Renal pelvis (tissue), 1 donor: ENCODE measurements at regions not wholly inside any gene's neighbourhood (a gene's known extent, or its start where the extent isn't known, plus 50 kb on each side); places are given as distances from the start of the nearest gene placed in this dataset.
"Not testable (repeated sequence)": the region's sequence is repeated elsewhere in the genome, so short reads cannot be mapped to it uniquely, and the experiment has no call there.

Experiments
- DNase-seq: peaks from one replicate; pipeline ENCODE4 v3.0.0-alpha.2; 2013

DNA sequence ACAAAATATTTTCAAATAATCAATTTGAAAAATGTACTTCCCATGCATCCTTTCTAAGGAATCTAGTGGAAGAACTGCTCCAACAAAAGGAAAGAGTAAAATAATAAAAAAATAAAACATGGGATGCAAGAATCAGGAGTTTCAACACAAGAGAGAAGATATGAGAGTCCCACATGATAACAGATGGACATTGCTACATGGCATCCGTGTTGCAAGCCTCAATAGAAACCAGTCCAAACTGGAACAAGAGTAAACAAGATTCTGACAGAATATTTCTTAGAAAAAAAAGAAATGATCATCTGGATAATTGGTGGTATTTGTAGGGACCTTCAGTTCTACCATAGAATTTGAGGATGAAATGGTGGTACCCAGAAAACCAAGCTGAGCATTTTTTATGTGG lies 186.8 kb downstream of the FRK start:
- no peak for DNase-seq

DNA sequence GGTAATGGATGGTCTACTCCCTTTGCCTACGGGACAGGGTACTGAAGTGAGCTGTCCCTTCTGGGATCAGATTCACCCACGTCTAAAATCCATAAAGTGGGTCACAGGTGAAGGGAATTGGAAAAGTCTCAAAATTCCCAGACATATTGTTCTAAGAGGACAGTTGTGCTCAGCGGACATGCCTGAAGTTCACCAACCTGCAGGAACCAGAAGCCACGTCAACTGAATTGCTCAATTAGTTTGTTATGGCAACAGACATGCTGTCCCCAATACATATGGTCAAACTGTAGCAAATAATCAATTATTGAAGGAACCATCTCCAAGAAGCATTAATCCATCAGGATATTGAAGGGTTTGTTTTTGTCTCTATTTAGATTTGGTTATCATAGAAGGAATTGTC lies 190.2 kb downstream of the FRK start:
- DNase-seq, result no peak

GRCh38 chr6:115865914-115866313 lies 194.8 kb downstream of the FRK start:
- no peak for DNase-seq

GRCh38 chr6:115863211-115863610 lies 197.5 kb downstream of the FRK start:
- DNase-seq, result no peak

DNA sequence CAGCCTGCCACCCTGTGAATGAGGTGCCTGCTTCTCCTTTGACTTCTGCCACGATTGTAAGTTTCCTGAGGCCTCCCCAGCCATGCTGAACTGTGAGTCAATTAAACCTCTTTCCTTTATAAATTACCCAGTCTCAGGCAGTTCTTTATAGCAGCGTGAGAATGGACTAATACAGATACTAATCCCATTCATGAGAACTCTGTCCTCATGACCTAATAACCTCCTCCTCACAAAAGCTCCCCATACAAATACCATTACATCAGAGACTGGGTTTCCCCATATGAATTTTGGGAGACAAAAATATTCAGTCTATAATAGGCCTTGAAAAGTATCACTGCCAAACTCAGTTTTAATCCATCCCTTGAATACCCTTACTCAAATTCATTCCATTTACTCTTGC lies 199.0 kb downstream of the FRK start:
- DNase-seq, result not testable (repeated sequence)

DNA sequence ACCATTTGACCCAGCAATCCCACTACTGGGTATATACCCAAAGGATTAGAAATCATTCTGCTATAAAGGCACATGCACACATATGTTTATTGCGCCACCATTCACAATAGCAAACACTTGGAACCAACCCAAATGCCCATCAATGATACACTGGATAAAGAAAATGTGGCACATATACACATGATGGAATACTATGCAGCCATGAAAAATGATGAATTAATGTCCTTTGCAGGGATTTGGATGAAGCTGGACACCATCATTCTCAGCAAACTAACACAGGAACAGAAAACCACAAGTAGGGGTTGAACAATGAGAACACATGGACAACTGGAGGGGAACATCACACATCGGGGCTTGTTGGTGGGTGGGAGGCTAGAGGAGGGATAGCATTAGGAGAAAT lies 201.1 kb downstream of the FRK start:
- not testable (repeated sequence) for DNase-seq

DNA sequence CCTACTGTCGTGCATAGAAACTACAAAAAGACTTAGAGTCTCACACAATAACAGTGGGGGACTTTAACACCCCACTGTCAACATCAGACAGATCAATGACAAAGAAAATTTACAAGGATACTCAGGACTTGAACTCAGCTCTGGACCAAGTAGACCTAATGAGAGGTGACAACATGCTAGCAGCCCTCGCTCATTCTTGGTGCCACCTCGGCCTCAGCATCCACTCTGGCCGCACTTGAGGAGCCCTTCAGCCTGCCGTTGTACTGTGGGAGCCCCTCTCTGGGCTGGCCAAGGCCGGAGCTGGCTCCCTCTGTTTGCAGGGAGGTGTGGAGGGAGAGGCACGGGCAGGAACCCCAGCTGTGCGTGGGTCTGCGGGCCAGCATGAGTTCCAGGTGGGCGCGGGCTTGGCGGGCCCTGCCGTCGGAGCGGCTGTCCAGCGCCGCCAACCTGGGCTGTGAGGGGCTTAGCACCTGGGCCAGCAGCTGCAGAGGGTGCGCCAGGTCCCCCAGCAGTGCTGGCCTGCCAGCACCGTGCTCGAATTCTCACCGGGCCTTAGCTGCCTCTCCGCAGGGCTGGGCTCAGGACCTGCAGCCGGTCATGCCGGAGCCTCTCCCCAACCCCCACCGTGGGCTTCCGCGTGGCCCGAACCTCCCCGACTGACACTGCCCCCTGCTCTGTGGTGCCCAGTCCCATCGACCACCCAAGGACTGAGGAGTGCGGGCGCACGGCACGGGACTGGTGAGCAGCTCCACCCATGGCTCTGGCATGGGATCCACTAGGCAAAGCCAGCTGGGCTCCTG lies 205.6 kb downstream of the FRK start:
- no peak for DNase-seq

DNA sequence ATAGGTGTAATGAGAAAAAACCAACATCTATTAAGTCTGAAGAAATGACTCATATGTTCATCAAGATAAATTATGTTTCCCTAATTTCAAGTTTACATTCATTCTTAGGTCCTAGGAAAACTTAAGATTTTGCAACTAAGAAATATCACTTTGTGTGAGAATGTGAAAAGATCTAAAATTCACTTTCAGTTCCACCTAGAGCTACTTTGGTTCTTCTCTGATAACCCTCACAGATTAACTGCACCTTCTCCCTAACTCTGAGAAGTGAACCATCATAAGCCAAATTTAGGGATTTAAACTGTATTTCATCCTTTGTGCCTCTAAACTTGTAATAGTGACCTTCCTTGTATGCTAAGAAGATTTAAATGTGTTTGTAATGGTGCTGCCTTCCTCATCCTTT lies 213.0 kb downstream of the FRK start:
- no peak for DNase-seq

- no peak for DNase-seq
Observed at GRCh38 chr6:115843945-115844344, 216.7 kb downstream of the FRK start.

DNA sequence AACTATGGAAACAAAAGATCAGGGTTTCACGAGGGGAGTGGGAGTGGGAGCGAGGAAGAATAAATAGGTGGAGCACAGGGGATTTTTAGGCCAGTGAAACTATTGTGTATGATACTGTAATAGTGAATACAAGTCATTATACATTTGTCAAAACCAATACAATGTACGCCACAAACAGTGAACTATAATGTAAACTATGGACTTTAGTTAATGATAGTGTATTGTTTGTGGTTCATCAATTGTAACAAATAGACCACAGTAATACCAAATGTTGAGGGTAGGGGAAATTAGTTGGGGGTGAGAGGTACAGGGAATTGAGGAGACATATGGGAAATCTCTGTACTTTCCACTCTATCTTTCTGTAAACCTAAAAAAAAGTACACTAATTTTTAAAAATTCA lies 218.4 kb downstream of the FRK start:
- DNase-seq, result no peak

DNA sequence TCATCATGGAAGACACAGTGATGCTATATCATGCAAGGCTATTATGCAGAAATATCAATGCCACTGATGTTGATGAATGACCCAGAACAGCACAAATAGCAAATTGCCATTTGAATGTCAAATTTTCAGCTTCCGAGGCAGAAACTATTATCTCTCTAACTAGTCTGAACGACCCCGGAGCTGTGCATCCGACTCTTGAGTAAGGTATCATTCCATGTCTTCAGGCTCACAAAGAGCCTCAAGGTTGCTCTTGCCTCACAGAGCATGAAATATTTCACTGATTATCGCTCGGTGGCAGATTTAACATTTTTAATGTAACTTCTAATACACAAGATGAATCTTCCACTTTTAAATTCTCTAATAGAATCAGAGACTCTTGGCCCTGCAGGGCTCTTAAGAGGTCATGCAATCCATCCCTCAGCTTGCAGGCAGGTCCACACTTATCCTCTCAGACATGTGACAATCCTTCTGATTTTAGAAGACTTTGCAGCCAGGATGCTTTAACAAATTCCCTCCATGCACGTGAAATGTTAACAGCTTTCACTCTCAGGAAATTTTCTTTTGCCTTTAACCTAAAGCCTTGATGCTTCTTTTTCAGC lies 221.0 kb downstream of the FRK start:
- no peak for DNase-seq

GRCh38 chr6:115838763-115839401 lies 221.8 kb downstream of the FRK start:
- DNase-seq, result no peak

DNA sequence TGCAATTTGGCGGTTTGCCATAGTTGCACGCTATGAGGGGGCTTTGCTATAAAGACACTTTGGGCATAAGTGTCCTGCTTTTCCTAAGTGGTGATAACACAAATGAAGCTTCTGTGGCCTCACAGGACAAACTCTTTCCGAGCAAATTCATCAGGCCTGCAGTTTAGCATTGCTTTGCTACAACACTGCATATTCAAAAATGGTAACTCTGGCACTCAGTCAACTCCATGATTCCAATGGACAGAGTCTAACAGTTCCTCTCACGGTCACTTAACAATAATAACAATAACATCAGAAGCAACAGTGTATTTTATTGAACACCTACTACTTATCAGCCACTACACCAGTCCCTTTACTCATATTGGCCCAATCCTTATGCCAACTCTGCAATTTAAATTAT lies 222.5 kb downstream of the FRK start:
- no peak for DNase-seq

DNA sequence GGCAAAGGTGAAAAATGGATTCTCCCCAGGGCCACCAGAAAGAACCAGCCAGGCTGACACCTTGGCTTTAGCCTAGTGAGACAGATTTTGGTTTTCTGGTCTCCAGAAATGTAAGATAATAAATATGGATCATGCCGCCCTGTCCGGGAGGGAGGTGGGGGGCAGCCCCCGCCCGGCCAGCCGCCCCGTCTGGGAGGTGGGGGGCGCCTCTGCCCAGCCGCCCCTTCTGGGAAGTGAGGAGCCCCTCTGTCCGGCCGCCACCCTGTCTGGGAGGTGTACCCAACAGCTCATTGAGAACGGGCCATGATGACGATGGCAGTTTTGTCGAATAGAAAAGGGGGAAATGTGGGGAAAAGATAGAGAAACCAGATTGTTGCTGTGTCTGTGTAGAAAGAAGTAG lies 224.3 kb downstream of the FRK start:
- not testable (repeated sequence) for DNase-seq

DNA sequence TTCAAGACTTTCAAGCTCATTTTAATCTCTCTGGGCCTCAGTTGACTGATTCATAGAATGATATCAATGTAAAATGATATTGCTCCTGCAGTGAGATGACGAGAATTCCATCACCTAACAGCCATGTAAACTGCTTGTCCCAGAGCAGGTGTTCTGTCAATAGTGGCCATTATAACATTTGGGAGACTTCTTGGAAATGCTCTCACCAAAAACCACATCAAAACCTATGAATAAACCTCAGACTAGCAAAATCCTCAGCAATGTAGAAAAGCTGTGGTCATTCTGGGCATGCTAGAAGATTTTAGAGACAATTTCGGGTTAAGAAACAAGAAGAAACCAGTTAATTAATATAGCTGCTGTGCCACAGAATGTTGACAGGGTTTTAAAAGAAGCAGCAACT lies 225.4 kb downstream of the FRK start:
- no peak for DNase-seq

DNA sequence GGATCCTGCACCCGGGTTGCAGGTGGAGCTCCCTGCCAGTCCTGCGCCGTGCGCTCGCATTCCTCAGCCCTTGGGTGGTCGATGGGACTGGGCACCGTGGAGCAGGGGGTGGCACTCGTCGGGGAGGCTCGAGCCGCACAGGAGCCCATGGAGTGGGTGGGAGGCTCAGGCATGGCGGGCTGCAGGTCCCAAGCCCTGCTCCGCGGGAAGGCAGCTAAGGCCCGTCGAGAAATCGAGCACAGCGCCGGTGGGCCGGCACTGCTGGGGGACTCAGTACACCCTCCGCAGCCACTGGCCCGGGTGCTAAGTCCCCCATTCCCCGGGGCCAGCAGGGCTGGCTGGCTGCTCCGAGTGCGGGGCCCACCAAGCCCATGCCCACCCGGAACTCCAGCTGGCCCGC lies 226.1 kb downstream of the FRK start:
- not testable (repeated sequence) for DNase-seq

GRCh38 chr6:115832786-115833185 lies 227.9 kb downstream of the FRK start:
- no peak for DNase-seq

GRCh38 chr6:115832186-115832585 lies 228.5 kb downstream of the FRK start:
- no peak for DNase-seq

- DNase-seq, result no peak
Observed at GRCh38 chr6:115830895-115831294, 229.8 kb downstream of the FRK start.

- DNase-seq, result no peak
Observed at GRCh38 chr6:115821798-115822197, 238.9 kb downstream of the FRK start.

GRCh38 chr6:115819506-115819905 lies 241.2 kb downstream of the FRK start:
- no peak for DNase-seq

DNA sequence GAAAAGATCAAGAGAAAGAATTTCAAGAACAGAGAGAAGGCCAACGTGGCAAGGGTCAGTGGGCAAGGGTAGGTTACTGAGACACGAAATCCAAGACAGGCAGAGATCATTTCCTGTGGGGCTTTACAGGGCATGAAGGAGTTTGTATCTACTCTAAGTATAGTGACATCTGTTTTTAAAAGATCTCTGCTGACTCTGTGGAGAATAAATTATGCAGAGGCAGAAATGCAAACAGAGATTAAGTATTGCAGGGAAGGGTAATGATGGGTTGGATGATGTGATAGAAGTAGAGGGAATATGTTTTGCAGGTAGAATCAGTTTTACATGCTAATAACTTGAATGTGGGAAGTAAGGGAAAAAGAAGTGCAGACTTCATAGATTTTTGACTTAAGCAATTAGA lies 243.5 kb downstream of the FRK start:
- no peak for DNase-seq

GRCh38 chr6:115814907-115815306 lies 245.8 kb downstream of the FRK start:
- DNase-seq, result no peak
